A549 (cell line): ENCODE measurements at regions not wholly inside any gene's neighbourhood (a gene's known extent, or its start where the extent isn't known, plus 50 kb on each side); places are given as distances from the start of the nearest gene placed in this dataset.

Experiments
- ATAC-seq, 2 experiments: fragments of 200-7000 bp in 1 of 2; fragments of >200 bp in 1 of 2; cut with Nextera tagmentation in 1 of 2; cut with Tn5 transposase in 1 of 2; 3 replicates each; pipeline versions ENCODE4 v1.8.0 to v1.9.1; 2018 to 2020; ENCODE audit warnings: mild to moderate bottlenecking in 1 of 2, moderate library complexity in 1 of 2
- CTCF ChIA-PET: fragments of 300-600 bp; sonication (Branson Sonifier 250); formaldehyde crosslinking; extraction: SDS; loops from one replicate; lab custom pipeline; 2021; ENCODE audit warnings: antibody characterized with exemption, inconsistent platforms; lab: Yijun Ruan, JAX
- POLR2A ChIA-PET: fragments of 350-600 bp; formaldehyde crosslinking; extraction: SDS; loops from one replicate; lab custom pipeline; 2021; ENCODE audit warnings: antibody characterized with exemption, inconsistent platforms; lab: Yijun Ruan, JAX
- DNase-seq, 2 experiments: peaks; one replicate each; pipeline versions ENCODE4 v3.0.0 to v3.0.0-alpha.2; 2011 to 2016; ENCODE audit warnings: low read depth in 1 of 2, low spot score in 1 of 2
- FAIRE-seq: peaks from 2 replicates; lab custom pipeline; 2011; peaks lifted over from hg19 to GRCh38; lab: Jason Lieb, UNC
- H3K27ac ChIP-seq, 2 experiments: fragments of >200 bp; sonication (Bioruptor Twin); formaldehyde crosslinking; 3 replicates each; pipeline ENCODE4 v1.5.1; 2016 to 2017
- H3K4me1 ChIP-seq: fragments of >200 bp; sonication (Bioruptor Twin); formaldehyde crosslinking; 3 replicates; pipeline ENCODE4 v1.6.1; 2016
- H3K4me2 ChIP-seq: fragments of >200 bp; sonication (Bioruptor Twin); formaldehyde crosslinking; 3 replicates; pipeline ENCODE4 v1.6.1; 2016
- H3K4me3 ChIP-seq: fragments of >200 bp; sonication (Bioruptor Twin); formaldehyde crosslinking; 3 replicates; pipeline ENCODE4 v1.5.1; 2016
- H3K9me3 ChIP-seq: fragments of >200 bp; sonication (Bioruptor Twin); formaldehyde crosslinking; 3 replicates; pipeline ENCODE4 v1.6.1; 2016
- BCL3 ChIP-seq: fragments of >200 bp; sonication (Bioruptor Twin); formaldehyde crosslinking; IDR thresholded peaks from 3 replicates; pipeline ENCODE4 v1.6.1; 2016
- CHD4 ChIP-seq: fragments of 200-600 bp; sonication (generic); IDR thresholded peaks from 2 replicates; pipeline ENCODE4 v1.6.1; 2016; ENCODE audit warnings: antibody characterized with exemption, mild to moderate bottlenecking, borderline replicate concordance
- ELK1 ChIP-seq: fragments of 150-350 bp; IDR thresholded peaks from 2 replicates; pipeline ENCODE4 v1.6.1; 2014; ENCODE audit warnings: low read depth, mild to moderate bottlenecking, low read length
- FOSB ChIP-seq: fragments of 250-450 bp; sonication (Bioruptor Pico); IDR thresholded peaks from 2 replicates; pipeline ENCODE4 v1.5.0; 2020; ENCODE audit warnings: mild to moderate bottlenecking, moderate library complexity
- HDAC2 ChIP-seq: fragments of 200-600 bp; sonication (generic); IDR thresholded peaks from 2 replicates; pipeline ENCODE4 v1.6.1; 2016
- MAZ ChIP-seq: fragments of 150-350 bp; IDR thresholded peaks from 2 replicates; pipeline ENCODE4 v1.6.1; 2014; ENCODE audit warnings: antibody characterized with exemption, low read depth, low read length, borderline replicate concordance
- NR3C1 ChIP-seq: fragments of >200 bp; sonication (Bioruptor Twin); formaldehyde crosslinking; IDR thresholded peaks from 3 replicates; pipeline ENCODE4 v1.6.1; 2017
- REST ChIP-seq: fragments of 200-600 bp; sonication (generic); IDR thresholded peaks from 2 replicates; pipeline ENCODE4 v1.6.1; 2016; ENCODE audit warnings: antibody characterized with exemption, mild to moderate bottlenecking, moderate library complexity
- RNF2 ChIP-seq: fragments of 200-600 bp; sonication (generic); IDR thresholded peaks from 2 replicates; pipeline ENCODE4 v1.6.1; 2016; ENCODE audit warnings: low read depth, mild to moderate bottlenecking, antibody characterized with exemption, moderate library complexity, borderline replicate concordance
- SMC3 ChIP-seq: fragments of >200 bp; sonication (Bioruptor Twin); formaldehyde crosslinking; IDR thresholded peaks from 3 replicates; pipeline ENCODE4 v1.6.1; 2018; ENCODE audit warnings: inconsistent platforms
- WGBS: methylation state at CpG from one replicate; pipeline ENCODE4 v1.1.6; 2017; ENCODE audit errors: missing lambda C conversion rate; 5-methylcytosine and 5-hydroxymethylcytosine counted together
- TF ChIP-seq, protein P1 (sequence below): IDR thresholded peaks from 2 replicates; pipeline ENCODE4 v1.6.1; 2012; ENCODE audit warnings: low read depth, borderline replicate concordance

- Histone ChIP-seq H3K4me2 (no peak overlapping the region), H3K27ac (no peak overlapping the region), H3K4me1 (no peaks in the 10 kb centered on the region), H3K9me3 (peaks cover 17% of the 10 kb centered on the region), H3K4me3 (no peak overlapping the region)
- WGBS, result 58% methylated on average over 8 of the region's 8 CpGs
- DNase-seq (no peak), FAIRE-seq (no peak), ATAC-seq (no peak)
- TF ChIP-seq BCL3, result no peak
- TF ChIP-seq SMC3, result no peak
- ChIA-PET POLR2A (no interaction called here), CTCF (interaction anchor here (0.7 to 6.7 kb wide), 6 partner anchors 27 to 1217 kb away, joined by 3 to 88 read pairs (median 3); no protein-coding TSS in a partner anchor)
Observed at GRCh38 chr1:181169281-181169865, 80.9 kb downstream of the IER5 start.

- no peak for FAIRE-seq
- H3K9me3 ChIP-seq, result peaks cover 14% of the 10 kb centered on the region
- TF ChIP-seq FOSB (CRISPR knock-in tag) (no peak), MAZ (no peak), HDAC2 (no peak), NR3C1 (no peak), CHD4 (no peak), REST (no peak), RNF2 (no peak)
- H3K27ac ChIP-seq, result no peak overlapping the region
- no peak overlapping the region for H3K4me2 ChIP-seq
- no peak for ATAC-seq
- no peak overlapping the region for H3K4me3 ChIP-seq
- CTCF ChIA-PET, result interaction anchor here (0.8 to 6.7 kb wide), 3 partner anchors 28 to 290 kb away, joined by 3 to 88 read pairs (median 18); no protein-coding TSS in a partner anchor
- POLR2A ChIA-PET, result no interaction called here
- no peak for DNase-seq
- 57% methylated on average over 3 of the region's 3 CpGs for WGBS
- H3K4me1 ChIP-seq, result no peaks in the 10 kb centered on the region
Observed at GRCh38 chr1:181170194-181170593, 81.7 kb downstream of the IER5 start.

DNA sequence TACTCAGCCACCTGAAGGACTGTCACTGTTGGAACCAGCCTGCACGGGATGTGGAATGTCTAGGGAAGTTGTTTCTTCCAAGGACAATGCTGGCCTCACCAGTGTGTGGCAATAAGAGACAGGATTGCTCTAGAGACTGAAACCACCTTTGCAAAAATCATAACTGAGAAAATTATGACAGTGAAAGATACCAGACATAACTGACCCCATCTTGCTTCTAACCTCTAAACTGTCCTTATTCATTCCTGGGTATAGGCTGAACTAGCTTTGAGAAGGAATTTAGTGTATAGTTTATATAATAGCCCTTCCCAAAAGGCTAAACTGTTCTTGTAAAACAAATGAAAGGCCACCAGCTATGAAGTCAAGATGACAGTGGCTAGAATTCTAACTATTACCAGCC lies 83.6 kb downstream of the IER5 start:
- FAIRE-seq (no peak), DNase-seq (no peak), ATAC-seq (no peak)
- Histone ChIP-seq H3K4me3 (no peak overlapping the region), H3K27ac (no peak overlapping the region), H3K4me1 (no peaks in the 10 kb centered on the region), H3K9me3 (peaks cover 14% of the 10 kb centered on the region), H3K4me2 (no peak overlapping the region)
- no peak for TF ChIP-seq ELK1
- TF ChIP-seq, protein P1, sequence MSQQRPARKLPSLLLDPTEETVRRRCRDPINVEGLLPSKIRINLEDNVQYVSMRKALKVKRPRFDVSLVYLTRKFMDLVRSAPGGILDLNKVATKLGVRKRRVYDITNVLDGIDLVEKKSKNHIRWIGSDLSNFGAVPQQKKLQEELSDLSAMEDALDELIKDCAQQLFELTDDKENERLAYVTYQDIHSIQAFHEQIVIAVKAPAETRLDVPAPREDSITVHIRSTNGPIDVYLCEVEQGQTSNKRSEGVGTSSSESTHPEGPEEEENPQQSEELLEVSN, result no peak
- ChIA-PET POLR2A (no interaction called here), CTCF (no interaction called here)
- WGBS, result 13% methylated on average over 1 of the region's 1 CpG
